ENCODE measurements at regions not wholly inside any gene's neighbourhood (a gene's known extent, or its start where the extent isn't known, plus 50 kb on each side); places are given as distances from the start of the nearest gene placed in this dataset.
"Not testable (repeated sequence)": the region's sequence is repeated elsewhere in the genome, so short reads cannot be mapped to it uniquely, and the experiment has no call there.

- no peaks in the 10 kb centered on the region for H3K36me3 Mint-ChIP-seq (ENCODE audit: low read depth)
- ChIA-PET CTCF (interaction anchor here (1.4 kb wide), 1 partner anchor 10 kb away, joined by 4 read pairs; no protein-coding TSS in a partner anchor), POLR2A (no interaction called here)
- intact Hi-C loops (cut with micrococcal nuclease): no loop called here
- no peaks in the 10 kb centered on the region for H3K4me1 Mint-ChIP-seq (ENCODE audit: low read depth)
- peak; percentile 31 for DNase-seq
- TF ChIP-seq CTCF (IDR thresholded peaks at IDR 0.05): no peak
- H3K27ac Mint-ChIP-seq: no peak overlapping the region
- H3K27me3 Mint-ChIP-seq: peaks cover 2% of the 10 kb centered on the region
- H3K4me3 Mint-ChIP-seq: no peak overlapping the region
- ATAC-seq: no peak
- no peaks in the 10 kb centered on the region for H3K9me3 Mint-ChIP-seq
Measured at GRCh38 chrX:3788494-3789233, 75.2 kb upstream of the PRKX start.

- no peaks in the 10 kb centered on the region for H3K36me3 Mint-ChIP-seq (ENCODE audit: low read depth)
- intact Hi-C loops (cut with micrococcal nuclease): no loop called here
- TF ChIP-seq CTCF (IDR thresholded peaks at IDR 0.05): no peak
- H3K9me3 Mint-ChIP-seq: no peaks in the 10 kb centered on the region
- CTCF ChIA-PET: interaction anchor here (1.4 kb wide), 1 partner anchor 9 kb away, joined by 4 read pairs; no protein-coding TSS in a partner anchor
- POLR2A ChIA-PET: no interaction called here
- no peaks in the 10 kb centered on the region for H3K4me1 Mint-ChIP-seq (ENCODE audit: low read depth)
- no peaks in the 10 kb centered on the region for H3K27me3 Mint-ChIP-seq
- no peak overlapping the region for H3K27ac Mint-ChIP-seq
- H3K4me3 Mint-ChIP-seq: no peak overlapping the region
- no peak for ATAC-seq
- no peak for DNase-seq
Measured at GRCh38 chrX:3787856-3788255, 74.4 kb upstream of the PRKX start.

- CTCF ChIA-PET; intact Hi-C loops (cut with micrococcal nuclease); H3K27ac Mint-ChIP-seq; H3K4me1 Mint-ChIP-seq (ENCODE audit: low read depth); POLR2A ChIA-PET; H3K36me3 Mint-ChIP-seq (ENCODE audit: low read depth); DNase-seq; ATAC-seq; H3K9me3 Mint-ChIP-seq; H3K27me3 Mint-ChIP-seq; H3K4me3 Mint-ChIP-seq: not testable (repeated sequence)
Measured at GRCh38 chrX:3785822-3786221, 72.4 kb upstream of the PRKX start.

GRCh38 chrX:3780564-3780963 is 67.1 kb upstream of the PRKX start:
- intact Hi-C loops (cut with micrococcal nuclease): no loop called here

DNA sequence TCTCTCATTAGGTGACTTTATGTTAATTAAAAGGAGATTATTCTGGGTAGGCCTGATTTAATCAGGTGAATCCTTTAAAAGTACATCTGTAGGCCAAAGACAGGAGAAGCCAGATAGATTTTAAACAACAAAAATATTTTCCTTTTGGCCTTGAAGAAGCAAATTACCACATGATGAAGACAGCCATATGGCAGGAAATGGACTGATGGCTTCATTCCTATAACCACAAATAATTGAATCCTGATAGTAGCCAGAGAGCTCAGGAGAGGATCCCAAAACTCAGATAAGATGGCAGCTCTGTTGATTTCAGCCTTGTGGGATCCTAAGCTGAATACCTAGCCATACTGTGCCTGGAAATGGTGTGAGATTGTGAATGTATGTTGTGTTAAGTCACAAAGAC is 66.1 kb upstream of the PRKX start:
- H3K27ac Mint-ChIP-seq: no peak overlapping the region
- CTCF ChIA-PET: no interaction called here
- no peaks in the 10 kb centered on the region for H3K9me3 Mint-ChIP-seq

More at GRCh38 chrX:3780564-3780963, 67.1 kb upstream of the PRKX start:
- no peak overlapping the region for H3K27ac Mint-ChIP-seq
- no peak for TF ChIP-seq CTCF (IDR thresholded peaks at IDR 0.05)
- ChIA-PET CTCF (no interaction called here), POLR2A (no interaction called here)
- no peaks in the 10 kb centered on the region for H3K36me3 Mint-ChIP-seq (ENCODE audit: low read depth)
- no peaks in the 10 kb centered on the region for H3K9me3 Mint-ChIP-seq
- no peak for DNase-seq
- ATAC-seq: no peak
- no peak overlapping the region for H3K4me3 Mint-ChIP-seq
- H3K4me1 Mint-ChIP-seq (ENCODE audit: low read depth): no peaks in the 10 kb centered on the region
- no peaks in the 10 kb centered on the region for H3K27me3 Mint-ChIP-seq

More for the DNA sequence above, 66.1 kb upstream of the PRKX start:
- H3K36me3 Mint-ChIP-seq (ENCODE audit: low read depth): no peaks in the 10 kb centered on the region
- no peaks in the 10 kb centered on the region for H3K4me1 Mint-ChIP-seq (ENCODE audit: low read depth)
- H3K4me3 Mint-ChIP-seq: no peak overlapping the region
- H3K27me3 Mint-ChIP-seq: no peaks in the 10 kb centered on the region
- POLR2A ChIA-PET: no interaction called here
- ATAC-seq (no peak), DNase-seq (no peak)
- intact Hi-C loops (cut with micrococcal nuclease): no loop called here
- TF ChIP-seq CTCF (IDR thresholded peaks at IDR 0.05): no peak
